ENCODE measurements at regions not wholly inside any gene's neighbourhood (a gene's known extent, or its start where the extent isn't known, plus 50 kb on each side); places are given as distances from the start of the nearest gene placed in this dataset.

DNA sequence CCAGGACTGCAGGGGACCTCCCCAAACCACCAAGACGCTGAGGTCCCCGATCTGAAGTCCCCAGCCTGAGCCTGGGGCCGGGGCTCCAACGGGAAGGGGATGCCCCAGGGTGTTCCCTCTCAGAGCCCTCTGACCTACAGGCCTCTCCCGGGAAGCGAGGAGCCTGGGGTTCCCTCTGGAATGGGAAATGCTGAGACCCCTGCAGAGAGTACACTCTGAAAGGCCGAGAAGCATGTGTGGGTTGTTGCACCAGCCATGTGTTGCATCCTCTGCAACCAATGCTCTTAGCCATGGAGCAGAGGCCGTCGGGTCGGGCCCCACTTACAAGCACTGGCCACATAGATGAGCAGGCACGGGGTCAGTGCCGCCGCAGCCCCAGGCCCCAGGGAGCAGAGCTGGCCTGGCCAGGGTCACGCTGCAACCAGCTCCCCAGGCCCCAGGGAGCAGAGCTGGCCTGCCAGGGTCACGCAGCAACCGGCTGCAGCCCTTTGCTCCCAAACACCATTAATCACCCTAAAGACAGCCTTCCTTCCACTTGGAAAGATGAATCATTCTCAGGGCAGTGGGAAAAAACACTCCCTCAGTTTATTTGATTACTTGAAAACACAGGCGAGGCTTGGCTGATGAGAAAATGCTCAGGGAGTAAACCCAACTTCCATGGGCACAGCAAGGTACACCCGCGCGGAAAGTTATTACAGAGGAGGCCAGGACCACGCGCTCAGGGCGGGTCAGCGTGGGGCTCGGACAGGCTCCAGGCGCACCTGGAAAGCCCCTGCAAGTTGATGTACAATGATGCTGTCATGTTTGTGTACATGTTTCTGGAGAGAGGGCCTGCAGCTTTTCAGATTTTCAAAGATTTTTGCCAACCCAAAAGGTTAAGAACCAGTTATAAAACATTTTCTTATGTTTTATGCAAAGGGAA is 78.0 kb upstream of the AFDN start (continued):
- TF ChIP-seq, protein P1, sequence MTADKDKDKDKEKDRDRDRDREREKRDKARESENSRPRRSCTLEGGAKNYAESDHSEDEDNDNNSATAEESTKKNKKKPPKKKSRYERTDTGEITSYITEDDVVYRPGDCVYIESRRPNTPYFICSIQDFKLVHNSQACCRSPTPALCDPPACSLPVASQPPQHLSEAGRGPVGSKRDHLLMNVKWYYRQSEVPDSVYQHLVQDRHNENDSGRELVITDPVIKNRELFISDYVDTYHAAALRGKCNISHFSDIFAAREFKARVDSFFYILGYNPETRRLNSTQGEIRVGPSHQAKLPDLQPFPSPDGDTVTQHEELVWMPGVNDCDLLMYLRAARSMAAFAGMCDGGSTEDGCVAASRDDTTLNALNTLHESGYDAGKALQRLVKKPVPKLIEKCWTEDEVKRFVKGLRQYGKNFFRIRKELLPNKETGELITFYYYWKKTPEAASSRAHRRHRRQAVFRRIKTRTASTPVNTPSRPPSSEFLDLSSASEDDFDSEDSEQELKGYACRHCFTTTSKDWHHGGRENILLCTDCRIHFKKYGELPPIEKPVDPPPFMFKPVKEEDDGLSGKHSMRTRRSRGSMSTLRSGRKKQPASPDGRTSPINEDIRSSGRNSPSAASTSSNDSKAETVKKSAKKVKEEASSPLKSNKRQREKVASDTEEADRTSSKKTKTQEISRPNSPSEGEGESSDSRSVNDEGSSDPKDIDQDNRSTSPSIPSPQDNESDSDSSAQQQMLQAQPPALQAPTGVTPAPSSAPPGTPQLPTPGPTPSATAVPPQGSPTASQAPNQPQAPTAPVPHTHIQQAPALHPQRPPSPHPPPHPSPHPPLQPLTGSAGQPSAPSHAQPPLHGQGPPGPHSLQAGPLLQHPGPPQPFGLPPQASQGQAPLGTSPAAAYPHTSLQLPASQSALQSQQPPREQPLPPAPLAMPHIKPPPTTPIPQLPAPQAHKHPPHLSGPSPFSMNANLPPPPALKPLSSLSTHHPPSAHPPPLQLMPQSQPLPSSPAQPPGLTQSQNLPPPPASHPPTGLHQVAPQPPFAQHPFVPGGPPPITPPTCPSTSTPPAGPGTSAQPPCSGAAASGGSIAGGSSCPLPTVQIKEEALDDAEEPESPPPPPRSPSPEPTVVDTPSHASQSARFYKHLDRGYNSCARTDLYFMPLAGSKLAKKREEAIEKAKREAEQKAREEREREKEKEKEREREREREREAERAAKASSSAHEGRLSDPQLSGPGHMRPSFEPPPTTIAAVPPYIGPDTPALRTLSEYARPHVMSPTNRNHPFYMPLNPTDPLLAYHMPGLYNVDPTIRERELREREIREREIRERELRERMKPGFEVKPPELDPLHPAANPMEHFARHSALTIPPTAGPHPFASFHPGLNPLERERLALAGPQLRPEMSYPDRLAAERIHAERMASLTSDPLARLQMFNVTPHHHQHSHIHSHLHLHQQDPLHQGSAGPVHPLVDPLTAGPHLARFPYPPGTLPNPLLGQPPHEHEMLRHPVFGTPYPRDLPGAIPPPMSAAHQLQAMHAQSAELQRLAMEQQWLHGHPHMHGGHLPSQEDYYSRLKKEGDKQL (CRISPR knock-in tag; IDR thresholded peaks at IDR 0.05; ENCODE audit: low read depth) = no peak
- TF ChIP-seq ARID2 (CRISPR knock-in tag; IDR thresholded peaks at IDR 0.05; ENCODE audit: borderline replicate concordance) = no peak
- no peak for TF ChIP-seq TEAD2 (CRISPR knock-in tag; IDR thresholded peaks at IDR 0.05)
- no peak for TF ChIP-seq ZBTB3 (CRISPR knock-in tag; IDR thresholded peaks at IDR 0.05; ENCODE audit: borderline replicate concordance, low read depth)
- no peak for TF ChIP-seq ZFP1 (CRISPR knock-in tag; IDR thresholded peaks at IDR 0.05)
- no peak for TF ChIP-seq MZF1 (CRISPR knock-in tag; IDR thresholded peaks at IDR 0.05; ENCODE audit: borderline replicate concordance)
- TF ChIP-seq ZNF816 (CRISPR knock-in tag; IDR thresholded peaks at IDR 0.05; ENCODE audit: borderline replicate concordance) = no peak
- no peak for TF ChIP-seq MIER2 (CRISPR knock-in tag; IDR thresholded peaks at IDR 0.05)
- TF ChIP-seq SP1 (IDR thresholded peaks at IDR 0.05) = no peak
- no peak for TF ChIP-seq SP1 (CRISPR knock-in tag; IDR thresholded peaks at IDR 0.05)
- TF ChIP-seq TOE1 (CRISPR knock-in tag; IDR thresholded peaks at IDR 0.05) = no peak
- no peak for TF ChIP-seq SP4 (CRISPR knock-in tag; IDR thresholded peaks at IDR 0.05)
- no peak for TF ChIP-seq PLRG1 (conservative IDR thresholded peaks at IDR 0.05)
- no peak for TF ChIP-seq ZNF382 (CRISPR knock-in tag; IDR thresholded peaks at IDR 0.05; ENCODE audit: borderline replicate concordance)
- TF ChIP-seq PATZ1 (CRISPR knock-in tag; IDR thresholded peaks at IDR 0.05) = 0 out of 2 replicates have a peak, but pooled peaks have one; percentile 14
- no peak for TF ChIP-seq ZNF710 (CRISPR knock-in tag; IDR thresholded peaks at IDR 0.05; ENCODE audit: borderline replicate concordance)
- TF ChIP-seq, protein P2, sequence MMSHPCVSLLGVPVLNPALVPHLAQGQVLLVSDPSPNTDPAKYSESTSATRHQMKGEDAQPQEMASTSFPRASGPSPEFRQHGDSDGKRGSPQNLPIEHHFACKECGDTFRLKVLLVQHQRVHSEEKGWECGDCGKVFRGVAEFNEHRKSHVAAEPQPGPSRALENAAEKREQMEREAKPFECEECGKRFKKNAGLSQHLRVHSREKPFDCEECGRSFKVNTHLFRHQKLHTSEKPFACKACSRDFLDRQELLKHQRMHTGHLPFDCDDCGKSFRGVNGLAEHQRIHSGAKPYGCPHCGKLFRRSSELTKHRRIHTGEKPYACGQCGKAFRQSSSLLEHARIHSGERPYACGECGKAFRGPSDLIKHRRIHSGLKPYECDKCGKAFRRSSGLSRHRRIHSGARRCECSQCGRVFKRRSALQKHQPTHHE (CRISPR knock-in tag; IDR thresholded peaks at IDR 0.05; ENCODE audit: borderline replicate concordance) = no peak
- no peak for TF ChIP-seq ATRX (CRISPR knock-in tag; IDR thresholded peaks at IDR 0.05; ENCODE audit: borderline replicate concordance)
- TF ChIP-seq ZFP36 (IDR thresholded peaks at IDR 0.05; ENCODE audit: borderline replicate concordance, low read depth, low read length, partially characterized antibody) = no peak
